HG03135 (cell line): ENCODE measurements at regions not wholly inside any gene's neighbourhood (a gene's known extent, or its start where the extent isn't known, plus 50 kb on each side); places are given as distances from the start of the nearest gene placed in this dataset.

ENCODE experiments used
- ATAC-seq: cut with Tn5 transposase; IDR thresholded peaks from one replicate; pipeline ENCODE4 v1.9.1; 2021; ENCODE audit warnings: mild to moderate bottlenecking, moderate library complexity; ENCODE audit not compliant: unreplicated experiment

GRCh38 chr20:10951216-10951615, 277.4 kb upstream of the JAG1 start:
- ATAC-seq, result no peak

DNA sequence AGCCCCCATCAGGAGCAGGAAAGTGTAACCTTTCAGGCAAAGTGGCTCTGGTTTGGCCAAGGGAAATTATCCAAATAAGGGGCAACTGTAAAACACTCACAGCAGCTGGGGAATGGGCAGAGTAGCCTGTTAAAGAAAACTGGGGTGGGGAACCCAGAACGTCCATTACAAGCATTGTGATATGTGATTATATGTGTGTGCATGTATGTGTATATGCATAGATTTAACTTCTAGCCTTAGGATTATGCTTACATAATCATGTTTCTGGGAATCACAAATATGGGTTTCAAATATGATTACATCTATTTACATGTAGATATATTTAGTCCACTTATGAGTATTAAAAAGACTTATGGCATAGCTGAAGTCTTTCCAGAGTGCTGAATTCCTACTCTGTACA, 278.1 kb upstream of the JAG1 start:
- no peak for ATAC-seq

- ATAC-seq, result no peak
Measured at GRCh38 chr20:10953437-10953836, 279.6 kb upstream of the JAG1 start.

- no peak for ATAC-seq
Measured at GRCh38 chr20:10954137-10954840, 280.5 kb upstream of the JAG1 start.

DNA sequence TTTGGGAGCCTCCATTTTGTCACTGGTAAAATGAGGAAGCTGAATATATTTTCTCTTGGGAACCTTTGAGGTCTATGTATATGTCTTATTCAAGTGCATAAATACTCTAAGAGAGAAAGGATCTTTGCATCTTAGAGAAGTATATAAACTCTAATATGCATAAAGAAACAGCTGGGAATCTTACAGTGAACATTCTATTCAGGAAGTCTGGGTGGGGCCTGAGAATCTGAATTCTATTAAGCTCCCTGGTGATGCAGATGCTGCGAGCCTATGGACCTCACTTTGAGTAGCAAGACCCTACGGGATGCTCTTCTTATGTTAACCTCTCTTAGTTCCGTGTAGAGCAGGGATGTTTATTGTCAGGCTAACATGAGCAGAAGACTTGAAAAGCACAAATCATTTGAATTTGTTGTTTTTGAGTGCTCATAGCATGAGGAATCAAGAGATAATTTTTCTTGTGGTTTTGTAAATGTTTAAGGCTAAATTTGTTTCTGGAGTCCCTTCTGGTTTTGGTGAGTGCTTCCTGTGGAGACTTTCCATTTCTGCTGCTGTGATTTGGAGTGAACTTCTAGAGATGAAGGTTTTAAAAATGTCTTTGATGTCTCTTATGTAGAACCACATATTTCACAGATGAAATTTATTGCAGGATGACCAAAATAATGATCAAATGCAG, 281.2 kb upstream of the JAG1 start:
- ATAC-seq, result no peak

- no peak for ATAC-seq
Measured at GRCh38 chr20:10958279-10958678, 284.5 kb upstream of the JAG1 start.

DNA sequence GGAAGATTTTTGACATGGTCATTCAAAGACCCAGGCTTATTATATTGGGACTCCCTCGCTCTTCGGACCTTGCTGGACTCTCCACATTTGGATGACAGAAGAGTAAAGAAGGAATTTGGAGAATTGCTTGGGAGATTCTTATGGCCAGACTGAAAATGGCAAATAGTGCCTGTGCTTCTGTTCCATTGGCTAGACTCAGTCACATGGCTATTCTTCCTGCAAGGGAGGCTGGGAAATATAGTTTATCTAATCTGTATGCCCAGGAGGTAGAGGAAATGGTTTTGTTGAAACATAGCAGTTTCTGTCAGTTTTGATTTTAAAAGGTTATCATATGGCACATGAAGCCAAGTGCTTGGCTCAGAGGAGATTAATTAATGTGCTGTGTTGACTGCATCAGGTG, 286.6 kb upstream of the JAG1 start:
- no peak for ATAC-seq

DNA sequence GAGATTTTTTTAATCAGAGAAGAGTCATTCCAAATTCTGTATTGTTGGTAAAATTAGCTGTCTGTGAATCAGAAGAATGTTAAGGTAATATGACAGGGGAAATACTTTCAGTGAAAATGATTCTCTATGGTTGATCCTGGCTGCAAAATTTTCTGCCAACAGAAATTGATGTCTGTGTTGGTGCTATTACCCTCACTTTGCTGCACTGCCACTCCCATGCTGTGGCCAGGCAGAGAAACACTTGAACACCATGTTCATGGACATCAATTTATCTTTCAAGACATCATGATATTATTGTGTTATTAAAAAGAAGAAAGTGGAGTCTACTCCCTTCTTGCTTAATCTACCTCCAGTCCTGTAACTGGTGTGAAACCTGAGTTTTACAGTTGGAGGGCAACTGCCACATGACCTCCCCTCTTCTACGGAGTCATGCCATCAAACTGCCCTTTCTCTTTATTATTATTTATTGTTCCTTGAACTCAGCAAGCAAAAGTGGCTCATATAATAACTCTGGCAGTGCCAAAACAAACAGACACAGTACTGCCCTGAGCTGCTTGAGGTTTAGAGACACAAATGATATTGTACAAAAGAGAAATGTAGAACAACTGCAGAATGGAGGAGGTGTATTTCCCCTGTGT, 288.0 kb upstream of the JAG1 start:
- ATAC-seq, result no peak

- no peak for ATAC-seq
Measured at GRCh38 chr20:10962937-10963336, 289.1 kb upstream of the JAG1 start.

DNA sequence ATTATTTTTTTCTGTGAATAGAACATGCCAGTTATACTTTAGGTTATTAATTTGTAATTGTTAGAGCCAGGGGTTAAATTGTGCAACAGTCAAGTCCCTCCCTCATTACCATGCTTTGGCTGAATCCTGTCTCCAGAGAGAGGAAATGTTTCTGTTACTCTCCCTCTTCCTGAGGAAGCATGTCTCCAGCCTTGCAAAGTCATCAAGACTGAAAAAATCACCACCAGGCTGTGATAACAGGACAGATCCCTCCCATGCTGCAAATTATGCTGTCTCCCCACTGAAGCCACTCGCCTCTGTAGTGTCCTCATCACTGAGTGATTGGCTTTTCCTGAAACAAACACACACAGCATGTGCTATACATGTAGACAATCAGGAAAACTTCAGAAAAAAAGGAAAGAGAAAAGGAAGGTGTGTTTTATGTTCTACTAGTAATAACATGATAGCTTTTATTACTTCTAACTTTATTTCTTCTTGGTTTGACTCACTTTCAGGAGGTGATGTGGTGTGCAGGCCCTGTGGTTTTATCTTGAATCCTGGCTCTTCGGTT, 290.0 kb upstream of the JAG1 start:
- no peak for ATAC-seq

DNA sequence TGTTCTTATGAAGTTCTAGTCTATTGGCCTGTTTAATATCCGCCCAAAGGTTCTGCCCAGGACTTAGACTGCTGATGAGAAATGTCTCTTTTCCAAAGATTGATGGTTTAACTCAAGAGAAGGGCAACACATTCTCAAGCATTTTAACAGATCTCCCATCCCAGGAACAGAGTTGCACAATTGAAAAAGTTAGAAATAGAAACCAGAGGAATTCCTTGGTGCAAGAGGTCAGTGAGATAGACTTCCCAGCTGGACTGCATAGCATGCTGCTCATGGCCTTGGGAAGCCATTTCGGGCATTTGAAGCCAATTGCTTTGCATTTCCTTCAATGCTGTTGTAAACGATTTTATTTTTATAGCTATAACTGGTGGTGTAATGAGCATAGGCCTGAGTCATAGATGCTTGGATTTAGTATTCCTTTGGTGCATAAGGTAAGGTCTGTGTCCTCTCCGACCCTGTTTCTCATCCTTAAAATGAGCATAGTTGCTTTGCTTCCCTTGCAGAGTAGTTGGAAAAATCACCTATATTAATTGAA, 292.2 kb upstream of the JAG1 start:
- no peak for ATAC-seq

DNA sequence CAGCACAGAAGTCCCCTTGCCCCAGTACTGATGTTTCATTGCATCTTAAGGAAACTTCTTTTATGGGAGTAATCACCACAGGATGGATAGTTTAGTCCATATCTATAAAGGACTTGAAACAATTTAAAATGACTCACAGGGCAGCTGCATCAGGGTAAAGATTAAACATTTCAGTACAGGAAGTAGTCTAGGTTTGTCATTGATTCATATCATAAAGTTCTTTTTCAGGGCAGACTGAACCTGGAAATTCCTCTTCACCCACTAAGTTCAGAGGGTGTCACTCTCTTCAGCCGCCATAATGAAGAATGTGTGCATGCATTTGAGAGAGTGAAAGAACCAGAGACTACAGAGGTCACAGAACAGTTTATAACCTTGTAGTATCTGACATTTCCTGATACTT, 296.3 kb upstream of the JAG1 start:
- ATAC-seq, result no peak

- ATAC-seq, result no peak
Measured at GRCh38 chr20:10971096-10971495, 297.3 kb upstream of the JAG1 start.

- no peak for ATAC-seq
Measured at GRCh38 chr20:10972219-10972860, 298.5 kb upstream of the JAG1 start.

- ATAC-seq, result no peak
Measured at GRCh38 chr20:10976051-10976450, 302.3 kb upstream of the JAG1 start.

DNA sequence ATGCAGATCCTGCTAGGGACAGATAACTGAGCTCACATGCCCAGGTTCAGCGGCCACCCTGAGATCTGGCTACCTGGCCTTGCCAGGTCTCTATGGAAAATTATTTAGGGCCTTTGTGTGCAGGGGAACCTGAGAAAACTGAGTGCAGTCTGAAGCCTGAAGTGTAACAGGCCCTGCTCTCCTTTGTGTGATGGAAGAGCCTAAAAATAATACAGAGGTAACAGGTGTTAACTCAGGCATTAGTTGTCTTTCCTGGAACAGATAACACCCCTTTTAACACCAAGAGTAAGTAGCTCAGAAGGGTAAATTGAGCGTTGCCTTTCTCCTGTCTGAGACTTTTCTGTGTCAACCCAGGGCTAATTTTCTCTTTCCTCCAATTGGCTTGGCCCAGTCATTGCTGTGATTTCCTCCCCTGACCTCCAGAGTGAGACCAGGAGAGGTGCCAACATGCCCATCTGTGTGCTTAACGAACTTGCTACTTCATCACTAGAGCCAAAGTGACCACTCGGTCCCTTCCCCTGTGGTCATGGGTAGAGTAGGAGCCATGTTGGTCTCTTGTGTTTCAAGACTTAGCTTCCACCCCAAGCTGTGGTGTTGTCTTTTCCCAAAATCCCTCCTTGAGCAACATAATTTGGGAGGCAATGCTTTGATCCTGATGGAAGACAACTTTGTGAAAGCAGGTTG, 304.4 kb upstream of the JAG1 start:
- ATAC-seq, result no peak

DNA sequence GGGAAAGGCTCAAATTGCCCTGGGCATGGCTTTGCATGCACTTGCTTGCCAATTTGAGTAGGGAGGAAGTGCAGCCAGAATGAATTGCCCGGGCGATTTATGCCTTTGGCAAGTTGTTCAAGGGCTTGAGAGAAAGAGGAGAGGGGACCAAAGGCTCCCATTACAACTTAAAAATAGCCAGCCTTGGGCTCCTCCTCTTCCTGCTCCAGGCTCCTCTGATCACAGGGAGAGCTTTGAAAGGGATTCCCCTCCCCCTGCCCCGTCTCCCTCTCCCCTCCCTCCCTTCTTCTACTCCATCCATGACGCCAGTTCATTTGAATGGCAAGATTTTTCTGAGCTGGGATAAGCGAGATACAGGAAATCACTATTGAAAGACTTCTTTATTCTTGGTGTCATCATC, 304.9 kb upstream of the JAG1 start:
- ATAC-seq, result no peak

GRCh38 chr20:10982692-10983091, 308.9 kb upstream of the JAG1 start:
- ATAC-seq, result no peak

GRCh38 chr20:10984294-10984693, 310.5 kb upstream of the JAG1 start:
- no peak for ATAC-seq

DNA sequence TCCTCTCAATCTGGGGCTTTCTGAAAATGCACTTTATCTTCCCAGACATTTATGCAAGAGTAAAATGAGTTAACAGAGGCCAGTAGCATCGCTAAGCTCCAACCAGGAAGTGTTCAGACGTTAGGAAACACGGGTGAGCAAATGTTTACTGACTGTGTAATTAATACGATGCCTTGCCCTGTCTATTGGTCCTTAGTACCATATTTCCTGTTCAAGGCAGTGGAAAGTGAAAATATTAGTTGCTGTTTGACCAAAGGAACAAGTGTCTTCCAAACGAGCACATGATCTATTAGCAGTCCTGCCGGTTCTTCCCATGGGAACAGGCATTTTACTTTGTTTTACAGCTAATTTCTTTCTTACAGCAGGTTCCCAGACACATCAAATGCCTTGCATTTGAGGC, 311.1 kb upstream of the JAG1 start:
- no peak for ATAC-seq

- no peak for ATAC-seq
Measured at GRCh38 chr20:10985536-10985935, 311.7 kb upstream of the JAG1 start.
